H9 (cell line): ENCODE measurements at regions not wholly inside any gene's neighbourhood (a gene's known extent, or its start where the extent isn't known, plus 50 kb on each side); places are given as distances from the start of the nearest gene placed in this dataset.

Experiments used
- DNase-seq: peaks from one replicate; pipeline ENCODE4 v3.0.0-alpha.2; 2017
- H2AFZ ChIP-seq: one replicate; pipeline ENCODE4 v1.6.1; 2013; ENCODE audit warnings: mild to moderate bottlenecking, low read length, control low read depth, moderate library complexity
- H2AK5ac ChIP-seq: 2 replicates; pipeline ENCODE4 v1.6.1; 2013; ENCODE audit warnings: low read length, control low read depth, mixed read lengths; ENCODE audit not compliant: insufficient read length
- H2BK120ac ChIP-seq: one replicate; pipeline ENCODE4 v1.6.1; 2013; ENCODE audit warnings: low read depth, mild to moderate bottlenecking, low read length, control low read depth, inconsistent platforms; ENCODE audit not compliant: poor library complexity, severe bottlenecking
- H2BK12ac ChIP-seq: 2 replicates; pipeline ENCODE4 v1.6.1; 2013; ENCODE audit warnings: low read length, control low read depth, mixed read lengths, low read depth; ENCODE audit not compliant: insufficient read length
- H2BK15ac ChIP-seq: 2 replicates; pipeline ENCODE4 v1.6.1; 2013; ENCODE audit warnings: low read depth, low read length, control low read depth
- H2BK20ac ChIP-seq: one replicate; pipeline ENCODE4 v1.6.1; 2013; ENCODE audit warnings: low read depth, mild to moderate bottlenecking, low read length, control low read depth, inconsistent platforms; ENCODE audit not compliant: poor library complexity, severe bottlenecking
- H2BK5ac ChIP-seq: 2 replicates; pipeline ENCODE4 v1.6.1; 2013; ENCODE audit warnings: low read length, control low read depth, mixed read lengths; ENCODE audit not compliant: insufficient read length
- H3K14ac ChIP-seq: 2 replicates; pipeline ENCODE4 v1.6.1; 2013; ENCODE audit warnings: low read length, control low read depth; ENCODE audit not compliant: insufficient read depth
- H3K18ac ChIP-seq: 2 replicates; pipeline ENCODE4 v1.6.1; 2013; ENCODE audit warnings: low read depth, mild to moderate bottlenecking, mixed read lengths, low read length, control low read depth; ENCODE audit not compliant: insufficient read length
- H3K23ac ChIP-seq: 2 replicates; pipeline ENCODE4 v1.6.1; 2013; ENCODE audit warnings: low read length, control low read depth, mixed read lengths, low read depth; ENCODE audit not compliant: insufficient read length
- H3K23me2 ChIP-seq: 2 replicates; pipeline ENCODE4 v1.6.1; 2013; ENCODE audit warnings: low read depth, mild to moderate bottlenecking, mixed read lengths, low read length, control low read depth; ENCODE audit not compliant: insufficient read length, poor library complexity, severe bottlenecking
- H3K27ac ChIP-seq: 2 replicates; pipeline ENCODE4 v1.5.1; 2013; ENCODE audit warnings: low read length, control low read depth, mixed read lengths, low read depth; ENCODE audit not compliant: insufficient read length
- H3K27me3 ChIP-seq: 2 replicates; pipeline ENCODE4 v1.6.1; 2013; ENCODE audit warnings: low read length, control low read depth, inconsistent platforms; ENCODE audit not compliant: insufficient read depth
- H3K4ac ChIP-seq: 2 replicates; pipeline ENCODE4 v1.6.1; 2013; ENCODE audit warnings: low read depth, mild to moderate bottlenecking, control low read depth, inconsistent platforms, low read length, moderate library complexity
- H3K4me1 ChIP-seq: 2 replicates; pipeline ENCODE4 v1.6.1; 2013; ENCODE audit warnings: low read length, control low read depth, inconsistent platforms; ENCODE audit not compliant: insufficient read depth
- H3K4me2 ChIP-seq: 2 replicates; pipeline ENCODE4 v1.6.1; 2013; ENCODE audit warnings: low read length, control low read depth, mixed read lengths; ENCODE audit not compliant: insufficient read length, insufficient read depth
- H3K56ac ChIP-seq: 2 replicates; pipeline ENCODE4 v1.6.1; 2013; ENCODE audit warnings: low read depth, mild to moderate bottlenecking, mixed read lengths, low read length, control low read depth; ENCODE audit not compliant: insufficient read length
- H3K79me1 ChIP-seq: 2 replicates; pipeline ENCODE4 v1.6.1; 2013; ENCODE audit warnings: low read depth, mild to moderate bottlenecking, moderate library complexity, low read length, control low read depth, inconsistent platforms; ENCODE audit not compliant: insufficient read depth, poor library complexity, severe bottlenecking
- H3K79me2 ChIP-seq: 2 replicates; pipeline ENCODE4 v1.6.1; 2013; ENCODE audit warnings: low read length, control low read depth, inconsistent platforms; ENCODE audit not compliant: insufficient read depth
- H3K9ac ChIP-seq: 2 replicates; pipeline ENCODE4 v1.6.1; 2013; ENCODE audit warnings: low read length, control low read depth, mixed read lengths; ENCODE audit not compliant: insufficient read length; ENCODE audit errors: extremely low read depth
- H3K9me3 ChIP-seq: one replicate; pipeline ENCODE4 v1.6.1; 2013; ENCODE audit warnings: low read depth, low read length, inconsistent platforms; ENCODE audit not compliant: control insufficient read depth
- H3T11ph ChIP-seq: one replicate; pipeline ENCODE4 v1.6.1; 2013; ENCODE audit warnings: mild to moderate bottlenecking, low read length, control low read depth, inconsistent platforms
- H4K20me1 ChIP-seq: one replicate; pipeline ENCODE4 v1.6.1; 2013; ENCODE audit not compliant: control insufficient read depth, insufficient read length, insufficient read depth
- H4K5ac ChIP-seq: 2 replicates; pipeline ENCODE4 v1.6.1; 2013; ENCODE audit warnings: low read depth, mild to moderate bottlenecking, mixed read lengths, low read length, control low read depth; ENCODE audit not compliant: insufficient read length
- H4K8ac ChIP-seq: replicated peaks from 2 replicates; pipeline ENCODE4 v1.6.1; 2013; ENCODE audit warnings: low read length, control low read depth, mixed read lengths, low read depth; ENCODE audit not compliant: insufficient read length
- H4K91ac ChIP-seq: 2 replicates; pipeline ENCODE4 v1.6.1; 2013; ENCODE audit warnings: low read depth, mild to moderate bottlenecking, moderate library complexity, mixed read lengths, low read length, control low read depth; ENCODE audit not compliant: insufficient read length
- H3K27ac Mint-ChIP-seq, 3 experiments: 2 replicates in 2 of 3; 3 replicates in 1 of 3; pipeline ENCODE4 v1.8.0; 2020 to 2021; ENCODE audit warnings: mixed read lengths in 3 of 3, mild to moderate bottlenecking in 1 of 3, moderate library complexity in 1 of 3
- H3K27me3 Mint-ChIP-seq: 2 replicates; pipeline ENCODE4 v1.8.0; 2021; ENCODE audit warnings: low read depth, mild to moderate bottlenecking, moderate library complexity, mixed read lengths
- H3K36me3 Mint-ChIP-seq, 3 experiments: 2 replicates in 2 of 3; 3 replicates in 1 of 3; pipeline ENCODE4 v1.8.0; 2020 to 2021; ENCODE audit warnings: low read depth in 3 of 3, mixed read lengths in 3 of 3; ENCODE audit not compliant: insufficient read depth in 1 of 3
- H3K4me1 Mint-ChIP-seq, 2 experiments: 2 replicates each; pipeline ENCODE4 v1.8.0; 2020; ENCODE audit warnings: mixed read lengths in 2 of 2
- H3K4me3 Mint-ChIP-seq, 2 experiments: 2 replicates in 1 of 2; 3 replicates in 1 of 2; pipeline ENCODE4 v1.8.0; 2020 to 2021; ENCODE audit warnings: mild to moderate bottlenecking in 2 of 2, mixed read lengths in 2 of 2, moderate library complexity in 1 of 2
- H3K9me3 Mint-ChIP-seq, 2 experiments: 2 replicates in 1 of 2; 3 replicates in 1 of 2; pipeline ENCODE4 v1.8.0; 2020; ENCODE audit warnings: mild to moderate bottlenecking in 2 of 2, mixed read lengths in 2 of 2, moderate library complexity in 1 of 2
- CTCF ChIP-seq: fragments of 200-600 bp; sonication (generic); conservative IDR thresholded peaks from 3 replicates; pipeline ENCODE4 v1.8.0; 2021; ENCODE audit warnings: antibody characterized with exemption, mild to moderate bottlenecking
- WGBS: extraction: QIAGEN DNeasy Blood & Tissue Kit; methylation state at CpG from one replicate; pipeline ENCODE4 v1.1.7; 2013; ENCODE audit warnings: missing lambda C conversion rate, low lambda C conversion rate, mixed read lengths; ENCODE audit not compliant: insufficient read length; ENCODE audit errors: extremely low coverage; 5-methylcytosine and 5-hydroxymethylcytosine counted together

DNA sequence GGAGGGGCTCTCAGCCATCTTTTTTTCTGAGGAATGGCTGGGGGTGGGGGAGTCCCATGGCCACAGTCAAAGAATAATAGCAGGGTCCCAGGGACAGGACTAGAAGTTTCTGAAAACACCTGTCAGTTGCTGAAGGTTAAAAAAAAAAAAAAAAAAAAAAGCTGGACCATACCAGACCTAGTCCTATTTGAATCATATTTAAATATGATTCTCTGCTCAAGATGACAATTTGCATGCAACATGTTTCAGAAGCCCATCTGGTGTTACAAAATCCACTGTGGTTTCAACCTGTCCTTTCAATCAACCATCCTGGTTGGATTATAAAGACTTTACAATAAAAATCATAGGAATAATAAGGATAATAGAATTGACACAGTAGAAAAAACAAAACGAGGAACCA is 153.7 kb downstream of the TENT5C start:
- Histone ChIP-seq H3K23me2 (no peaks in the 10 kb centered on the region), H3K56ac (no peak overlapping the region), H2BK12ac (no peak overlapping the region), H3K79me2 (no peaks in the 10 kb centered on the region), H3K4me1 (peaks cover 7% of the 10 kb centered on the region), H4K5ac (no peak overlapping the region), H3K27ac (no peak overlapping the region), H2BK20ac (no peak overlapping the region), H2AK5ac (no peak overlapping the region), H4K8ac (no peak overlapping the region), H3K79me1 (no peaks in the 10 kb centered on the region), H4K91ac (no peak overlapping the region), H3K23ac (no peak overlapping the region), H3K4me2 (no peak overlapping the region), H2BK15ac (no peak overlapping the region), H3K9me3 (no peaks in the 10 kb centered on the region), H2AFZ (no peak overlapping the region), H3K27me3 (no peaks in the 10 kb centered on the region), H2BK5ac (no peak overlapping the region), H2BK120ac (no peak overlapping the region), H3K4ac (no peak overlapping the region), H3K18ac (no peak overlapping the region), H3K9ac (no peak overlapping the region), H3K14ac (no peak overlapping the region), H4K20me1 (no peaks in the 10 kb centered on the region), H3T11ph (no peak overlapping the region)
- no peak for DNase-seq
- no peak overlapping the region for H3K27ac Mint-ChIP-seq
- no CpG with 5 or more reads among the region's 1 CpG for WGBS
- H3K27me3 Mint-ChIP-seq: peaks cover 7% of the 10 kb centered on the region; the same call in 1 of the 2 replicates
- H3K9me3 Mint-ChIP-seq: peaks cover 5 to 9% of the 10 kb centered on the region in 2 experiments; a peak in 4 of 5 replicates
- H3K4me3 Mint-ChIP-seq: no peak overlapping the region
- no peak for TF ChIP-seq CTCF
- H3K4me1 Mint-ChIP-seq: peaks cover 26 to 30% of the 10 kb centered on the region in 2 experiments
- H3K36me3 Mint-ChIP-seq: peaks cover 0 to 10% (median 0%) of the 10 kb centered on the region in 3 experiments; a peak in 1 of 7 replicates
